GM23338 (cell line): ENCODE measurements at regions not wholly inside any gene's neighbourhood (a gene's known extent, or its start where the extent isn't known, plus 50 kb on each side); places are given as distances from the start of the nearest gene placed in this dataset.

Experiments used
- ATAC-seq: fragments of 200-7000 bp; cut with Tn5 transposase; 3 replicates; pipeline ENCODE4 v1.9.1; 2020
- DNase-seq: peaks from one replicate; pipeline ENCODE4 v3.0.0-alpha.2; 2015; ENCODE audit warnings: low spot score
- H2AFZ ChIP-seq: fragments of 200-600 bp; sonication (generic); 2 replicates; pipeline ENCODE4 v1.8.0; 2016; ENCODE audit warnings: antibody characterized with exemption, mild to moderate bottlenecking, moderate library complexity
- H3F3A ChIP-seq: fragments of 200-600 bp; sonication (generic); replicated peaks from 2 replicates; pipeline ENCODE4 v1.8.0; 2017; ENCODE audit warnings: antibody characterized with exemption, mixed run types, low read depth
- H3K27ac ChIP-seq: fragments of 200-600 bp; sonication (generic); 2 replicates; pipeline ENCODE4 v1.6.1; 2016; ENCODE audit warnings: low read depth
- H3K27me3 ChIP-seq: fragments of 200-600 bp; sonication (generic); 2 replicates; pipeline ENCODE4 v1.8.0; 2016; ENCODE audit warnings: mild to moderate bottlenecking, mixed run types, moderate library complexity; ENCODE audit not compliant: insufficient read depth
- H3K36me3 ChIP-seq: fragments of 200-600 bp; sonication (generic); 2 replicates; pipeline ENCODE4 v1.8.0; 2016; ENCODE audit warnings: mild to moderate bottlenecking; ENCODE audit not compliant: insufficient read depth
- H3K4me1 ChIP-seq: fragments of 200-600 bp; sonication (generic); 2 replicates; pipeline ENCODE4 v1.8.0; 2016; ENCODE audit warnings: mild to moderate bottlenecking, moderate library complexity; ENCODE audit not compliant: insufficient read depth
- H3K4me2 ChIP-seq: fragments of 200-600 bp; sonication (generic); 2 replicates; pipeline ENCODE4 v1.7.1; 2017; ENCODE audit warnings: mixed run types
- H3K4me3 ChIP-seq: fragments of 200-600 bp; sonication (generic); 2 replicates; pipeline ENCODE4 v1.6.1; 2016; ENCODE audit warnings: mixed run types
- H3K79me2 ChIP-seq: fragments of 200-600 bp; sonication (generic); replicated peaks from 2 replicates; pipeline ENCODE4 v1.8.0; 2017; ENCODE audit warnings: mild to moderate bottlenecking; ENCODE audit not compliant: insufficient read depth
- H3K9me2 ChIP-seq: fragments of 200-600 bp; sonication (generic); 2 replicates; pipeline ENCODE4 v1.8.0; 2017; ENCODE audit not compliant: insufficient read depth
- H4K20me1 ChIP-seq: fragments of 200-600 bp; sonication (generic); replicated peaks from 2 replicates; pipeline ENCODE4 v1.8.0; 2017; ENCODE audit warnings: mild to moderate bottlenecking; ENCODE audit not compliant: insufficient read depth
- H3K27ac Mint-ChIP-seq: 2 replicates; pipeline ENCODE4 v1.8.0; 2020; ENCODE audit warnings: inconsistent platforms, mild to moderate bottlenecking, moderate library complexity, mixed read lengths
- H3K27me3 Mint-ChIP-seq: 3 replicates; pipeline ENCODE4 v1.8.0; 2022; ENCODE audit warnings: low read depth, mild to moderate bottlenecking, moderate library complexity, mixed read lengths, inconsistent platforms; ENCODE audit not compliant: insufficient read depth, poor library complexity
- H3K36me3 Mint-ChIP-seq: 3 replicates; pipeline ENCODE4 v1.8.0; 2021; ENCODE audit warnings: low read depth, mild to moderate bottlenecking, inconsistent platforms, moderate library complexity, mixed read lengths
- H3K4me1 Mint-ChIP-seq: 3 replicates; pipeline ENCODE4 v1.8.0; 2020; ENCODE audit warnings: mild to moderate bottlenecking, inconsistent platforms, mixed read lengths
- H3K4me3 Mint-ChIP-seq: 3 replicates; pipeline ENCODE4 v1.8.0; 2021; ENCODE audit warnings: moderate library complexity, mild to moderate bottlenecking, inconsistent platforms, mixed read lengths
- H3K9me3 Mint-ChIP-seq: 3 replicates; pipeline ENCODE4 v1.8.0; 2020; ENCODE audit warnings: moderate library complexity, mild to moderate bottlenecking, inconsistent platforms, mixed read lengths
- CREB1 ChIP-seq: fragments of 250-450 bp; sonication (Bioruptor Pico); IDR thresholded peaks from 2 replicates; pipeline ENCODE4 v1.5.0; 2020; ENCODE audit warnings: low read depth, mild to moderate bottlenecking, moderate library complexity
- EZH2phosphoT487 ChIP-seq: fragments of 200-600 bp; sonication (generic); IDR thresholded peaks from one replicate; pipeline ENCODE4 v1.8.1; 2018; ENCODE audit warnings: antibody characterized with exemption; ENCODE audit not compliant: unreplicated experiment
- JUNB ChIP-seq: IDR thresholded peaks from one replicate; pipeline ENCODE4 v1.6.1; 2016; ENCODE audit warnings: antibody characterized with exemption; ENCODE audit not compliant: unreplicated experiment
- REST ChIP-seq: IDR thresholded peaks from one replicate; pipeline ENCODE4 v1.6.1; 2018; ENCODE audit warnings: antibody characterized with exemption; ENCODE audit not compliant: unreplicated experiment
- STAT1 ChIP-seq: IDR thresholded peaks from one replicate; pipeline ENCODE4 v1.6.1; 2016; ENCODE audit warnings: antibody characterized with exemption; ENCODE audit not compliant: unreplicated experiment
- ZNF114 ChIP-seq: fragments of 250-450 bp; sonication (Bioruptor Pico); IDR thresholded peaks from 2 replicates; pipeline ENCODE4 v1.5.0; 2020; ENCODE audit warnings: mild to moderate bottlenecking, moderate library complexity
- TF ChIP-seq, protein P1 (sequence below): IDR thresholded peaks from 2 replicates; pipeline ENCODE4 v1.6.1; 2016; ENCODE audit warnings: antibody characterized with exemption

- TF ChIP-seq, protein P1, sequence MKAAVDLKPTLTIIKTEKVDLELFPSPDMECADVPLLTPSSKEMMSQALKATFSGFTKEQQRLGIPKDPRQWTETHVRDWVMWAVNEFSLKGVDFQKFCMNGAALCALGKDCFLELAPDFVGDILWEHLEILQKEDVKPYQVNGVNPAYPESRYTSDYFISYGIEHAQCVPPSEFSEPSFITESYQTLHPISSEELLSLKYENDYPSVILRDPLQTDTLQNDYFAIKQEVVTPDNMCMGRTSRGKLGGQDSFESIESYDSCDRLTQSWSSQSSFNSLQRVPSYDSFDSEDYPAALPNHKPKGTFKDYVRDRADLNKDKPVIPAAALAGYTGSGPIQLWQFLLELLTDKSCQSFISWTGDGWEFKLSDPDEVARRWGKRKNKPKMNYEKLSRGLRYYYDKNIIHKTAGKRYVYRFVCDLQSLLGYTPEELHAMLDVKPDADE: no peak
- TF ChIP-seq REST (no peak), ZNF114 (CRISPR knock-in tag) (no peak), CREB1 (CRISPR knock-in tag) (no peak), EZH2phosphoT487 (no peak), STAT1 (no peak), JUNB (no peak)
Observed at GRCh38 chr7:27459731-27460053, 203.0 kb downstream of the HIBADH start (continued).

DNA sequence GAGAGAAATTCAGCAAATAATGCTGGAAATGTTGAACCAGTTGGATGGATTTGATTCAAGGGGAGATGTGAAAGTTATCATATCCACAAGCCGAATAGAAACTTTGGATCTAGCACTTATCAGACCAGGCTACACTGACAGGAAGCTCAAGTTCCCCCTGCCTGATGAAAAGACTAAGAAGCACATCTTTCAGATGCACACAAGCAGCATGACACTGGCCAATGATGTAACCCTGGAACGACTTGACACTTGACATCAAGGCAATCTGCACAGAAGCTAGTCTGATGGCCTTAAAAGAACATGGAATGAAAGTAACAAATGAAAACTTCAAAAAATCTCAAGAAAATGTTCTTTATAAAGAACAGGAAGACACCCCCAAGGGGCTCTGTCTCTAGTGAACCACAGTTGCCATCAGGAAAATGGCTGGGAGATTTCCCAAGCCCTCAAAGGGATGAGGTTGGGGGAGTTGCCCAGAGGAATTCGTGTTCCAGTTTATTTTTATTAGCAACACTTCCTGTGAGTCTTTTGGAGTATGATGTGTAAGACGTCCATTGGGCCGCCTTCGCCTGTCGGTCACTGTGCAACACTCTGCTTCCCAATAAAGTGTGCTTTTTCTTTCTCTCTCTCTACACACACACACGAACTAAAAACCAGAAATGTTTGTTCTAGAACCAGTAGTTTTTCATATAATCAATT lies 200.0 kb downstream of the HIBADH start:
- H3K79me2 ChIP-seq: no peaks in the 10 kb centered on the region
- H3K4me3 ChIP-seq: no peak overlapping the region
- H3K36me3 ChIP-seq: no peaks in the 10 kb centered on the region
- H4K20me1 ChIP-seq: no peaks in the 10 kb centered on the region
- H3K9me2 ChIP-seq: no peaks in the 10 kb centered on the region
- no peak overlapping the region for H3K27ac ChIP-seq
- DNase-seq: no peak
- no peaks in the 10 kb centered on the region for H3F3A ChIP-seq
- H3K4me1 ChIP-seq: no peaks in the 10 kb centered on the region
- no peak overlapping the region for H3K4me2 ChIP-seq
- peaks cover 3% of the 10 kb centered on the region for H3K27me3 Mint-ChIP-seq
- peaks cover 9% of the 10 kb centered on the region for H3K4me1 Mint-ChIP-seq
- H3K27ac Mint-ChIP-seq: no peak overlapping the region
- no peaks in the 10 kb centered on the region for H3K36me3 Mint-ChIP-seq
- no peak for TF ChIP-seq EZH2phosphoT487
- no peaks in the 10 kb centered on the region; the same call in 2 of the 3 replicates for H3K9me3 Mint-ChIP-seq
- H2AFZ ChIP-seq: no peak overlapping the region
- H3K27me3 ChIP-seq: no peaks in the 10 kb centered on the region
- no peak for ATAC-seq
- H3K4me3 Mint-ChIP-seq: no peak overlapping the region

GRCh38 chr7:27464970-27465369 lies 197.7 kb downstream of the HIBADH start:
- ATAC-seq: no peak
- peaks cover 9% of the 10 kb centered on the region for H3K4me1 Mint-ChIP-seq
- TF ChIP-seq REST: no peak
- no peak for TF ChIP-seq CREB1 (CRISPR knock-in tag)

More at GRCh38 chr7:27464970-27465369, 197.7 kb downstream of the HIBADH start:
- Histone ChIP-seq H3K36me3 (no peaks in the 10 kb centered on the region), H3F3A (no peaks in the 10 kb centered on the region), H3K9me2 (no peaks in the 10 kb centered on the region), H3K79me2 (no peaks in the 10 kb centered on the region), H3K4me1 (no peaks in the 10 kb centered on the region), H3K4me3 (no peak overlapping the region), H3K4me2 (no peak overlapping the region), H3K27me3 (no peaks in the 10 kb centered on the region), H4K20me1 (no peaks in the 10 kb centered on the region), H2AFZ (no peak overlapping the region), H3K27ac (no peak overlapping the region)
- Mint-ChIP-seq H3K27ac (no peak overlapping the region), H3K36me3 (no peaks in the 10 kb centered on the region), H3K27me3 (no peaks in the 10 kb centered on the region), H3K4me3 (no peak overlapping the region), H3K9me3 (no peaks in the 10 kb centered on the region; the same call in 2 of the 3 replicates)
- no peak for DNase-seq
